NB4 (cell line): ENCODE measurements at regions not wholly inside any gene's neighbourhood (a gene's known extent, or its start where the extent isn't known, plus 50 kb on each side); places are given as distances from the start of the nearest gene placed in this dataset.

Experiments used
- POLR2A ChIP-seq: IDR thresholded peaks from 2 replicates; pipeline ENCODE4 v1.6.1; 2011; ENCODE audit warnings: mild to moderate bottlenecking; ENCODE audit not compliant: insufficient read length; ENCODE audit errors: extremely low read depth
- TF ChIP-seq, protein P1 (sequence below): IDR thresholded peaks from one replicate; pipeline ENCODE4 v1.5.1; 2012; ENCODE audit warnings: low read depth, low read length
- TF ChIP-seq, protein P2 (sequence below): IDR thresholded peaks from 2 replicates; pipeline ENCODE4 v1.6.1; 2011; ENCODE audit warnings: low read depth, low read length

DNA sequence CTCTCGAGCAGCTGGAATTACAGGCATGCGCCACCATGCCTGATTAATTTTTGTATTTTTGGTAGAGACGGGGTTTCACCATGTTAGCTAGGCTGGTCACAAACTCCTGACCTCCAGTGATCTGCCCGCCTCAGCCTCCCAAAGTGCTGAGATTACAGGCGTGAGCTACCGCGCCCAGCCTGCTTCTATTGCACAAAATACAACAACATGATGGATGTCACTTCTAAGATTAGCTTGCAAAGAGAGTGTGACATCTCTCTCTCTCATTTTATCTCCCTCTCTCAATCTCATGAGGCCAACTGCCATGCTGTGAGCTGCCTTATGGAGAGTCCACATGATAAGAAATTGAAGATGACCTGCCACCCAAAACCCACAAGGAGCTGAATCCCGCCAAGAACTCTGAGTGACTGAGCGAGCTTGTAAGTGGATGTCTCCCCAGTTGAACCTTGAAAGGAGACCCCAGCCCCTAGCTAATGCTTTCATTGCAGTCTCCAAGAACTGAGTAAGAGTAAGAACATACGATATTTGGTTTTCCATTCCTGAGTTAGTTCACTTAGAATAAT is 458.5 kb downstream of the RBFOX1 start:
- TF ChIP-seq, protein P1, sequence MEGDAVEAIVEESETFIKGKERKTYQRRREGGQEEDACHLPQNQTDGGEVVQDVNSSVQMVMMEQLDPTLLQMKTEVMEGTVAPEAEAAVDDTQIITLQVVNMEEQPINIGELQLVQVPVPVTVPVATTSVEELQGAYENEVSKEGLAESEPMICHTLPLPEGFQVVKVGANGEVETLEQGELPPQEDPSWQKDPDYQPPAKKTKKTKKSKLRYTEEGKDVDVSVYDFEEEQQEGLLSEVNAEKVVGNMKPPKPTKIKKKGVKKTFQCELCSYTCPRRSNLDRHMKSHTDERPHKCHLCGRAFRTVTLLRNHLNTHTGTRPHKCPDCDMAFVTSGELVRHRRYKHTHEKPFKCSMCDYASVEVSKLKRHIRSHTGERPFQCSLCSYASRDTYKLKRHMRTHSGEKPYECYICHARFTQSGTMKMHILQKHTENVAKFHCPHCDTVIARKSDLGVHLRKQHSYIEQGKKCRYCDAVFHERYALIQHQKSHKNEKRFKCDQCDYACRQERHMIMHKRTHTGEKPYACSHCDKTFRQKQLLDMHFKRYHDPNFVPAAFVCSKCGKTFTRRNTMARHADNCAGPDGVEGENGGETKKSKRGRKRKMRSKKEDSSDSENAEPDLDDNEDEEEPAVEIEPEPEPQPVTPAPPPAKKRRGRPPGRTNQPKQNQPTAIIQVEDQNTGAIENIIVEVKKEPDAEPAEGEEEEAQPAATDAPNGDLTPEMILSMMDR: no peak
- TF ChIP-seq, protein P2, sequence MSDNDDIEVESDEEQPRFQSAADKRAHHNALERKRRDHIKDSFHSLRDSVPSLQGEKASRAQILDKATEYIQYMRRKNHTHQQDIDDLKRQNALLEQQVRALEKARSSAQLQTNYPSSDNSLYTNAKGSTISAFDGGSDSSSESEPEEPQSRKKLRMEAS: no peak
- no peak for TF ChIP-seq POLR2A
